ENCODE measurements at regions not wholly inside any gene's neighbourhood (a gene's known extent, or its start where the extent isn't known, plus 50 kb on each side); places are given as distances from the start of the nearest gene placed in this dataset.
A peak's percentile ranks its signal among the peaks of the same experiment; 100 is the strongest.
"Not testable (repeated sequence)": the region's sequence is repeated elsewhere in the genome, so short reads cannot be mapped to it uniquely, and the experiment has no call there.

- in situ Hi-C loops (cut with HindIII; ENCODE audit: low pct_unique_long_range_greater_than_20kb, low sequenced_read_pairs): no loop called here
- TF ChIP-seq JUND (IDR thresholded peaks at IDR 0.05; ENCODE audit: low read depth): no peak
These were observed 119.9 kb upstream of the PRR16 start for GRCh38 chr5:120344181-120344580.

DNA sequence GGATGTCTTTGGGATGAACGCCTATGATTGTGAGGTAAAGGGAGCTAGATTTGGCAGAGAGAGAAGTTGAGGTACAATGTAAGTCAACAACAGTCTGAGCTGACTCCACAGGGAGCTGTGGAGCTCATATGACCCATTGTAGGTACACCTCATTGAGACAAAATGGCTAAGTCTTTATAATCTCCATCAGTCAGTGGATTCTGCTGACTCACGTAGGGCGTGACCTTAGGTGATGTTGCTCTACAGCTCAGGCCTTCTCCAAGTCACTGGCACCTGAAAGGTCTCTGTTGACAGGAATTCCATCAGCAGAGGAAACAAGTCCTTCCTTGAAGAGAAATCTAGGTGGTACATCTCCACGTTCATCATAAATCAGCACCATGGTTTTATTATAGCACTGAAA is 118.2 kb upstream of the PRR16 start:
- TF ChIP-seq JUND (IDR thresholded peaks at IDR 0.05; ENCODE audit: low read depth): no peak
- in situ Hi-C loops (cut with HindIII; ENCODE audit: low pct_unique_long_range_greater_than_20kb, low sequenced_read_pairs): no loop called here
- DNase-seq (ENCODE audit: low read depth in 1 of 2, low spot score in 1 of 2): no peak

More at GRCh38 chr5:120344181-120344580, 119.9 kb upstream of the PRR16 start:
- no peak for DNase-seq (ENCODE audit: low read depth in 1 of 2, low spot score in 1 of 2)

GRCh38 chr5:120351071-120351470 is 113.0 kb upstream of the PRR16 start:
- DNase-seq (ENCODE audit: low read depth in 1 of 2, low spot score in 1 of 2); in situ Hi-C loops (cut with HindIII; ENCODE audit: low pct_unique_long_range_greater_than_20kb, low sequenced_read_pairs): not testable (repeated sequence)

DNA sequence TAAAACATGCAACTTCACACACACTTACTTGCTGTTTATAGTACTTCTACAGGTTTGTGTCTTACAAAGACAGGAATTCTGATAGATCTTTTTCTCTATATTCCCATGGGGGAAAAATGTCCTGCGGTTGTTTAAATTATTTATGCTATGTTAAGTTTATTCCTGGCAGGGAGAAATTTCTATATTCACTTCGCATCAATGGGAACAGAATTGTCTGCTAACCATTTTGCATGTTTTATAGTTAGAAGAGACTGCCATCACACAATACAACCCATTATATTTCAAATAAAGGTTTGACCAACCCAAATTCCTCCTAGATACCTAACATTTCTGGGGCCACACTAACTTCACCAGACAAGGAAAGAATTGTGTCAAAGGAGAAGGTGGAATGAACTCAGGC is 110.0 kb upstream of the PRR16 start:
- DNase-seq (ENCODE audit: low read depth in 1 of 2, low spot score in 1 of 2): no peak
- no peak for TF ChIP-seq JUND (IDR thresholded peaks at IDR 0.05; ENCODE audit: low read depth)
- in situ Hi-C loops (cut with HindIII; ENCODE audit: low pct_unique_long_range_greater_than_20kb, low sequenced_read_pairs): no loop called here

DNA sequence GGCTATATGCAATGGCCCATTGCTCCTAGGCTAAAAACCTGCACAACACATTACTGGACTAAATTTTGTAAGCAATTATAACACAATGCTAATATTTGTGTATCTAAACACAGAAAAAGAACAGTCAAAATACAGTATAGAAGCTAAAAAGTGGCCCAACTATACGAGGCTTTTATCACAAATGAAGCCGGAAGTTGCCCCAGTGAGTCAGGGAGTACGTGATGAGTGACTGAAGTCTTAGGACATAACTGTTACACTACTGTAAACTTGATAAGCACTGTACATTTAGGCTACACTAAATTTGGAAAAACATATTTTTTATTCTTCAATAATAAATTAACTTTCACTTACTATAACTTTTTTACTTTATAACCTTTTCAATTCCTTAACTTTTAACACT is 105.2 kb upstream of the PRR16 start:
- DNase-seq (ENCODE audit: low read depth in 1 of 2, low spot score in 1 of 2): no peak
- no peak for TF ChIP-seq JUND (IDR thresholded peaks at IDR 0.05; ENCODE audit: low read depth)
- in situ Hi-C loops (cut with HindIII; ENCODE audit: low pct_unique_long_range_greater_than_20kb, low sequenced_read_pairs): no loop called here

GRCh38 chr5:120361941-120362340 is 102.2 kb upstream of the PRR16 start:
- DNase-seq (ENCODE audit: low read depth in 1 of 2, low spot score in 1 of 2): no peak
- in situ Hi-C loops (cut with HindIII; ENCODE audit: low pct_unique_long_range_greater_than_20kb, low sequenced_read_pairs): no loop called here
- TF ChIP-seq JUND (IDR thresholded peaks at IDR 0.05; ENCODE audit: low read depth): no peak

GRCh38 chr5:120362426-120362825 is 101.7 kb upstream of the PRR16 start:
- in situ Hi-C loops (cut with HindIII; ENCODE audit: low pct_unique_long_range_greater_than_20kb, low sequenced_read_pairs): no loop called here
- DNase-seq (ENCODE audit: low read depth in 1 of 2, low spot score in 1 of 2): no peak
- no peak for TF ChIP-seq JUND (IDR thresholded peaks at IDR 0.05; ENCODE audit: low read depth)

DNA sequence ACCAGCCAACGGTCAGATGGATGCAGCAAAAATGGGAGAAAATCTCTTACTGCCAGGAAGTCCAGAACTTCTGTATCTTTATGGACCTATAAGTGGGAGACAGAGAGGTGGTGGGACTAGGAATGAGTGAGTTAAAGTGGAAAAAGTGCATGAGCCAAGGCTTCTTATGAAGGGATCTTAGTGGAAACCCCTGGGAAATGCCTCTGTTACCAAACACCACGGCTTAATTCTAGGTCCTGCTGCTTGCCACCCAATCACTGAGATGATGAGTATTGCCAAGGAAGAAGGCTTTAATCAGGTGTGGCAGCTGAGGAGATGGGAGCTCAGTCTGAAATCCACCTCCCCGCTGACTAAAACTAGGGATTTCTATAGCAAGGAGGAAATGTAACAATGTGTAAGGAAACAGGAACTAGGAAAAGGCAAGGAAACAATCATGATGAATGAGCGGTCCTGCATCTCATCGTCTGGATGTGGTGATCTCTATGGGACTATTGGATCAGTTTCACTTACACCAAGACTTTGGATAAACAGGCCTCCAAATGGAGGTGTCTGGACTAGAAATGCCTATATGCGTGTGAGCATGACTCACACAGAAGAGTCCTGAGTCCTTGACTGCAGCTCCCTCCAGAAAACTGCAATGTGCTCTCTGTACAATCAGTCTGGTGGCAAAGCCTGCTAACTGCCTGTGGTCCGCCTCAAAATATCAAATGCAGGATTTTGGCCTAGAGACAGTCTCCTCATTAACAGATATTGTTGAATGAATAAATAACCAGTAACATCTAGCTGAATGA is 98.2 kb upstream of the PRR16 start:
- in situ Hi-C loops (cut with HindIII; ENCODE audit: low pct_unique_long_range_greater_than_20kb, low sequenced_read_pairs): no loop called here
- no peak for DNase-seq (ENCODE audit: low read depth in 1 of 2, low spot score in 1 of 2)
- TF ChIP-seq JUND (IDR thresholded peaks at IDR 0.05; ENCODE audit: low read depth): no peak

DNA sequence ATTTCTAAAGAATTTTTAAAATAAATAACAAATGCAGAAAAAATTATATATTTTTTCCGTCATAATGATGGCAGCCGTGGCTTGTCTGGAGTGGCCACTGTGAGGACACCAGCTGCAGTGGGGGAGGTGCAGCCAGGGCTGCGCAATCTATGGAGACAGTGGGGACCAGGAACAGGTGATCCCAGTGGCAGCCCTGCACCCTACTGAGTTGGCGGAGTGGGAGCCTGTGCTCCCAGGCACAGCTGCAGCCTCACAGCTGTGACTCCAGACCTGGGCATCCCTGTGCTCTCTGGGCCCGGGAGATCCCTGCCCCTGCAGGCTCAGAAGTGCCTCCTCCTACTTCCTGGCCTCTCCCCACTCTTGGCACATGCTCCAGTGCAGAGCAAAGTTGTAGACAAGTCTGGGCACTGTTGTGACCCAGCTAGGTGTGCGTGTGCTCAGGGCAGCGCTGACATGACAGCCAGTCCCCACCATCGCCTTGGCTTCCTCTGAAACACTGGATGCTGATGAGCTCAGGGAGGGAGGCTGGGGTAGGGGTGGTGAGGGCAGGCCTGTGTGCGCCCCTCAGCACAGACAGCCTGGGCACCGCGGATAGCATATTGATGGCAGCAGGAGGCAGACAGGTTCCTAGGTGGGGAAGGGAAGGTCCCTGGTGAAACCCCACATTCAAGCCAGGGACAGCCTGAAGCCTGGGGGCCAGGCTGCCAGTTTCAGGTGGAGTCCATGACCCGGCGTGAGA is 96.0 kb upstream of the PRR16 start:
- no peak for DNase-seq (ENCODE audit: low read depth in 1 of 2, low spot score in 1 of 2)
- in situ Hi-C loops (cut with HindIII; ENCODE audit: low pct_unique_long_range_greater_than_20kb, low sequenced_read_pairs): no loop called here
- no peak for TF ChIP-seq JUND (IDR thresholded peaks at IDR 0.05; ENCODE audit: low read depth)

DNA sequence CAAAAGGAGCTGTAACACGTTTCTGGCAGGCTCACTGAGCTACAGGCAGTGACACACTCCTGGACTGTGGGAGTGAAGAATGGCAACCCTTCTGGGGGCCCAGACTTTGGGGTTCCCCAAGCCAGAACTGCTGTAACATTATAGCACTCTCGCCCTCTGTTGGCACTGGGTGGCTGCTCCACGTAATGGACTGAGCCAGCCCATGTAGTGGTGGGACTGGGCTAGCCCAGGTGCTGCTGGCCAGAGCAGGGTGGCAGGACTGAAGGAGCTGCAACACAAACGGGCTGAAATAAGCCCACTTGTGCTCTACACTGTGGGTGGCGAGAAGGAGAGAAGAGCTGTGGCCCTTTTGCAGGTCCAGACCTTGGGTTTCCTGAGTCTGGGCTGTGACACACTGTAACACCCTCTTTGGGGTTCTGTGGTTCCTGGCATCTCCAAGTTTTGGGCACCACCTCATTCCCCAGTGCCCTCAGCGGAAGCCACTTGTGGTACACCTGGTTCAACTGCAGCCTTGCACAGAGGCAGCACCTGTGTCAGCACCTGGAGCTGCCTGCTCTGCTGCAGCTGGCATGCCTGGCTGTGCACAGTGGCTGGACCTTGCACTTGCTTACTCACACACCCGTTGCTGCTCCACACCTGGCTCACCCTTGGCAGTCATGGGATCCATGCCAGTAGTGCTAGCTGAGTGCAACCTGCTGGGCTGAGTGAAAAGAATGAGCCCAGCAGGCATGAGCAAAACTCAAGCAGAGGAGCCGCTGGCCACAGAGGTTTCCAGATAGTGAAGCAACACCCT is 95.0 kb upstream of the PRR16 start:
- TF ChIP-seq JUND (IDR thresholded peaks at IDR 0.05; ENCODE audit: low read depth): no peak
- peak in 1 of 2 experiments; percentile 6 for DNase-seq (ENCODE audit: low read depth in 1 of 2, low spot score in 1 of 2)
- in situ Hi-C loops (cut with HindIII; ENCODE audit: low pct_unique_long_range_greater_than_20kb, low sequenced_read_pairs): no loop called here

GRCh38 chr5:120372899-120373298 is 91.2 kb upstream of the PRR16 start:
- in situ Hi-C loops (cut with HindIII; ENCODE audit: low pct_unique_long_range_greater_than_20kb, low sequenced_read_pairs): no loop called here
- no peak for TF ChIP-seq JUND (IDR thresholded peaks at IDR 0.05; ENCODE audit: low read depth)
- no peak for DNase-seq (ENCODE audit: low read depth in 1 of 2, low spot score in 1 of 2)

DNA sequence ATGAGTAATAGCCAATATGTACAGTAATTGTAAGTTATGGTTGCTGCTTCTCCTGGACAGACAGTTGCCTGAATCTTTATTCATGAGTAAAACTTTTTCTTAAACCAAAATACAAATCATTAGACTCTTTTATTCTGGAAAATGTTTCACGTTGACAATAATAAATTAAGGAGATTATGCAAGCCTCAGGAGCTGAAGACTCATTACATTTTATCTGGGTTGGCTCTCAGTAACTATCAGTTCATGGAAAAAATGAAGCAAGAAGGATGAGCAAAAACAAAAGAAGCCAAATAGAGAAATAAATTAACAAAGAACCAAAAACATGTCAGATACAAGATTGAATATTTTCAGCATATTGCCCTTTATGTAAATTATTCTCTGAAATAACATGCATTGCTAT is 88.9 kb upstream of the PRR16 start:
- in situ Hi-C loops (cut with HindIII; ENCODE audit: low pct_unique_long_range_greater_than_20kb, low sequenced_read_pairs): no loop called here
- TF ChIP-seq JUND (IDR thresholded peaks at IDR 0.05; ENCODE audit: low read depth): no peak

GRCh38 chr5:120380644-120381043 is 83.5 kb upstream of the PRR16 start:
- no peak for TF ChIP-seq JUND (IDR thresholded peaks at IDR 0.05; ENCODE audit: low read depth)
- in situ Hi-C loops (cut with HindIII; ENCODE audit: low pct_unique_long_range_greater_than_20kb, low sequenced_read_pairs): no loop called here
- no peak for DNase-seq (ENCODE audit: low read depth in 1 of 2, low spot score in 1 of 2)

More for the DNA sequence above, 88.9 kb upstream of the PRR16 start:
- DNase-seq (ENCODE audit: low read depth in 1 of 2, low spot score in 1 of 2): no peak
